IMR-90 (cell line): ENCODE measurements at regions not wholly inside any gene's neighbourhood (a gene's known extent, or its start where the extent isn't known, plus 50 kb on each side); places are given as distances from the start of the nearest gene placed in this dataset.

Source experiments
- ATAC-seq: fragments of 200-7000 bp; cut with Tn5 transposase; 2 replicates; pipeline ENCODE4 v1.9.1; 2020; ENCODE audit warnings: low read depth, mild to moderate bottlenecking, moderate library complexity
- BruUV-seq: library from RNA; stranded (reverse); fragments of 400-500 nt; replicated peaks from 2 replicates; lab custom pipeline; 2021; lab: Mats Ljungman, UMichigan
- CTCF ChIA-PET: fragments of 300-600 bp; formaldehyde crosslinking; extraction: SDS; loops from one replicate; lab custom pipeline; 2021; ENCODE audit warnings: antibody characterized with exemption; lab: Yijun Ruan, JAX
- POLR2A ChIA-PET: fragments of 300-600 bp; sonication (Branson Sonifier 250); formaldehyde crosslinking; loops from one replicate; lab custom pipeline; 2022; ENCODE audit warnings: antibody characterized with exemption; ENCODE audit not compliant: unreplicated experiment; lab: Charles Lee
- DNase-seq: peaks from one replicate; pipeline ENCODE4 v3.0.0; 2013
- H2AFZ ChIP-seq: replicated peaks from 2 replicates; pipeline ENCODE3; 2013; ENCODE audit warnings: low read length, mild to moderate bottlenecking; ENCODE audit not compliant: poor library complexity
- H2AK5ac ChIP-seq: 2 replicates; pipeline ENCODE4 v1.6.1; 2013; ENCODE audit warnings: low read depth, low read length, inconsistent platforms
- H2AK9ac ChIP-seq: replicated peaks from 2 replicates; pipeline ENCODE3; 2013; ENCODE audit warnings: mild to moderate bottlenecking, low read depth, low read length, moderate library complexity; ENCODE audit not compliant: poor library complexity
- H2BK120ac ChIP-seq: 2 replicates; pipeline ENCODE4 v1.6.1; 2013; ENCODE audit warnings: low read depth, low read length, inconsistent platforms
- H2BK15ac ChIP-seq: 3 replicates; pipeline ENCODE4 v1.6.1; 2013; ENCODE audit warnings: low read depth, low read length, inconsistent platforms
- H2BK20ac ChIP-seq: 2 replicates; pipeline ENCODE4 v1.6.1; 2013; ENCODE audit warnings: low read depth, mild to moderate bottlenecking, inconsistent platforms, low read length, moderate library complexity
- H2BK5ac ChIP-seq: 2 replicates; pipeline ENCODE4 v1.6.1; 2013; ENCODE audit warnings: mild to moderate bottlenecking, low read depth, low read length, inconsistent platforms; ENCODE audit not compliant: poor library complexity, severe bottlenecking
- H3K14ac ChIP-seq: replicated peaks from 2 replicates; pipeline ENCODE4 v1.6.1; 2013; ENCODE audit warnings: low read depth, low read length, inconsistent platforms
- H3K18ac ChIP-seq: 2 replicates; pipeline ENCODE4 v1.6.1; 2013; ENCODE audit warnings: low read depth, low read length, control low read depth
- H3K23ac ChIP-seq: 2 replicates; pipeline ENCODE4 v1.6.1; 2013; ENCODE audit warnings: low read depth, low read length, inconsistent platforms
- H3K27ac ChIP-seq: 2 replicates; pipeline ENCODE4 v1.5.1; 2013; ENCODE audit warnings: mild to moderate bottlenecking, control low read depth, low read length; ENCODE audit not compliant: insufficient read depth
- H3K27me3 ChIP-seq: 2 replicates; pipeline ENCODE4 v1.6.1; 2013; ENCODE audit warnings: low read length; ENCODE audit not compliant: control insufficient read depth, insufficient read depth
- H3K36me3 ChIP-seq: 2 replicates; pipeline ENCODE4 v1.6.1; 2013; ENCODE audit warnings: low read length, mixed read lengths; ENCODE audit not compliant: control insufficient read depth, insufficient read depth
- H3K4ac ChIP-seq: 2 replicates; pipeline ENCODE4 v1.6.1; 2013; ENCODE audit warnings: low read depth, low read length, inconsistent platforms
- H3K4me1 ChIP-seq: 2 replicates; pipeline ENCODE4 v1.6.1; 2013; ENCODE audit warnings: low read length, mixed read lengths; ENCODE audit not compliant: control insufficient read depth, insufficient read depth
- H3K4me2 ChIP-seq: 2 replicates; pipeline ENCODE4 v1.6.1; 2013; ENCODE audit warnings: low read depth, mild to moderate bottlenecking, control low read depth, low read length, moderate library complexity
- H3K4me3 ChIP-seq: 2 replicates; pipeline ENCODE4 v1.5.1; 2013; ENCODE audit warnings: low read depth, mild to moderate bottlenecking, control low read depth, low read length, moderate library complexity; ENCODE audit not compliant: insufficient read depth
- H3K56ac ChIP-seq: 2 replicates; pipeline ENCODE4 v1.6.1; 2013; ENCODE audit warnings: low read length, inconsistent platforms; ENCODE audit not compliant: insufficient read depth; ENCODE audit errors: extremely low read depth
- H3K79me1 ChIP-seq, 2 experiments: 2 replicates each; pipeline ENCODE4 v1.6.1; 2013; ENCODE audit warnings: low read length in 2 of 2, inconsistent platforms in 1 of 2, low read depth in 1 of 2
- H3K9ac ChIP-seq: 2 replicates; pipeline ENCODE4 v1.6.1; 2013; ENCODE audit warnings: low read depth, low read length, control low read depth
- H3K9me1 ChIP-seq: 2 replicates; pipeline ENCODE4 v1.6.1; 2013; ENCODE audit warnings: low read length, inconsistent platforms; ENCODE audit not compliant: insufficient read depth
- H3K9me3 ChIP-seq: 2 replicates; pipeline ENCODE4 v1.6.1; 2013; ENCODE audit warnings: low read length; ENCODE audit not compliant: control insufficient read depth, insufficient read depth
- H4K20me1 ChIP-seq: 2 replicates; pipeline ENCODE4 v1.6.1; 2013; ENCODE audit warnings: low read length, inconsistent platforms; ENCODE audit not compliant: insufficient read depth
- H4K5ac ChIP-seq: 2 replicates; pipeline ENCODE4 v1.6.1; 2013; ENCODE audit warnings: mild to moderate bottlenecking, low read depth, low read length, control low read depth
- H4K8ac ChIP-seq, 2 experiments: 2 replicates each; pipeline ENCODE4 v1.6.1; 2013; ENCODE audit warnings: low read depth in 2 of 2, low read length in 2 of 2, control low read depth in 1 of 2, inconsistent platforms in 1 of 2
- H4K91ac ChIP-seq: 2 replicates; pipeline ENCODE4 v1.6.1; 2013; ENCODE audit warnings: low read depth, low read length, inconsistent platforms; ENCODE audit not compliant: insufficient read depth
- CEBPB ChIP-seq: IDR thresholded peaks from 2 replicates; pipeline ENCODE4 v1.6.1; 2012; ENCODE audit warnings: low read depth, low read length, improper control_type of control experiment
- CTCF ChIP-seq: conservative IDR thresholded peaks from 2 replicates; pipeline ENCODE4 v1.5.1; 2012; ENCODE audit warnings: mild to moderate bottlenecking, low read depth, low read length, improper control_type of control experiment
- FOS ChIP-seq: fragments of 150-350 bp; IDR thresholded peaks from 2 replicates; pipeline ENCODE4 v1.6.1; 2016; ENCODE audit warnings: low read depth, low read length
- POLR2A ChIP-seq: IDR thresholded peaks from 2 replicates; pipeline ENCODE4 v1.6.1; 2012; ENCODE audit warnings: mild to moderate bottlenecking, low read depth, low read length
- RCOR1 ChIP-seq: IDR thresholded peaks from 2 replicates; pipeline ENCODE4 v1.6.1; 2012; ENCODE audit warnings: mild to moderate bottlenecking, low read length, improper control_type of control experiment; ENCODE audit not compliant: insufficient replicate concordance
- WGBS, 2 experiments: methylation state at CpG; one replicate each; pipeline versions ENCODE4 v1.1.5 to v1.1.7; 2013; ENCODE audit warnings: missing lambda C conversion rate in 2 of 2; ENCODE audit not compliant: insufficient read length in 1 of 2; ENCODE audit errors: extremely low coverage in 2 of 2; 5-methylcytosine and 5-hydroxymethylcytosine counted together
- dilution Hi-C: fragments of 300-500 bp; cut with HindIII; formaldehyde crosslinking; loops from one replicate; pipeline ENCODE4 v1.14.3; 2018; ENCODE audit warnings: low sequenced_read_pairs; ENCODE audit not compliant: unreplicated experiment
- in situ Hi-C: fragments of 300-500 bp; cut with MboI; formaldehyde crosslinking; loops from 3 replicates; pipeline ENCODE4 v1.14.3; 2019; ENCODE audit warnings: low sequenced_read_pairs, inconsistent platforms, mixed read lengths
- intact Hi-C: fragments of 100-400 bp; cut with micrococcal nuclease; formaldehyde crosslinking; loops from 2 replicates; pipeline ENCODE4 v1.10.0; 2022

GRCh38 chr14:34213332-34213731 is 248.7 kb downstream of the SPTSSA start:
- Histone ChIP-seq H3K4me3 (no peak overlapping the region), H3K18ac (no peak overlapping the region), H3K9me3 (no peaks in the 10 kb centered on the region), H3K27ac (no peak overlapping the region), H2AK5ac (no peak overlapping the region), H2AK9ac (no peak overlapping the region), H4K8ac (no peak overlapping the region), H3K14ac (no peak overlapping the region), H3K4me1 (no peaks in the 10 kb centered on the region), H3K9ac (no peak overlapping the region), H4K91ac (no peak overlapping the region), H3K79me1 (no peaks in the 10 kb centered on the region), H2BK120ac (no peak overlapping the region), H2AFZ (no peak overlapping the region), H3K4ac (no peak overlapping the region), H2BK15ac (no peak overlapping the region), H2BK5ac (no peak overlapping the region), H3K23ac (no peak overlapping the region), H4K20me1 (no peaks in the 10 kb centered on the region), H2BK20ac (no peak overlapping the region), H3K4me2 (no peak overlapping the region), H3K27me3 (no peaks in the 10 kb centered on the region), H3K36me3 (no peaks in the 10 kb centered on the region), H4K5ac (no peak overlapping the region), H3K56ac (no peak overlapping the region), H3K9me1 (no peaks in the 10 kb centered on the region)
- DNase-seq (no peak), ATAC-seq (no peak)
- BruUV-seq: no TSS peak
- intact Hi-C loops: no loop called here
- ChIA-PET POLR2A (no interaction called here), CTCF (no interaction called here)
- TF ChIP-seq FOS (no peak), POLR2A (no peak), CTCF (no peak), CEBPB (no peak), RCOR1 (no peak)
- in situ Hi-C loops: no loop called here
- dilution Hi-C loops: no loop called here
- WGBS, 2 experiments: no CpG with 5 or more reads among the region's 10 CpGs
